ENCODE measurements at regions not wholly inside any gene's neighbourhood (a gene's known extent, or its start where the extent isn't known, plus 50 kb on each side); places are given as distances from the start of the nearest gene placed in this dataset.
"Not testable (repeated sequence)": the region's sequence is repeated elsewhere in the genome, so short reads cannot be mapped to it uniquely, and the experiment has no call there.

DNA sequence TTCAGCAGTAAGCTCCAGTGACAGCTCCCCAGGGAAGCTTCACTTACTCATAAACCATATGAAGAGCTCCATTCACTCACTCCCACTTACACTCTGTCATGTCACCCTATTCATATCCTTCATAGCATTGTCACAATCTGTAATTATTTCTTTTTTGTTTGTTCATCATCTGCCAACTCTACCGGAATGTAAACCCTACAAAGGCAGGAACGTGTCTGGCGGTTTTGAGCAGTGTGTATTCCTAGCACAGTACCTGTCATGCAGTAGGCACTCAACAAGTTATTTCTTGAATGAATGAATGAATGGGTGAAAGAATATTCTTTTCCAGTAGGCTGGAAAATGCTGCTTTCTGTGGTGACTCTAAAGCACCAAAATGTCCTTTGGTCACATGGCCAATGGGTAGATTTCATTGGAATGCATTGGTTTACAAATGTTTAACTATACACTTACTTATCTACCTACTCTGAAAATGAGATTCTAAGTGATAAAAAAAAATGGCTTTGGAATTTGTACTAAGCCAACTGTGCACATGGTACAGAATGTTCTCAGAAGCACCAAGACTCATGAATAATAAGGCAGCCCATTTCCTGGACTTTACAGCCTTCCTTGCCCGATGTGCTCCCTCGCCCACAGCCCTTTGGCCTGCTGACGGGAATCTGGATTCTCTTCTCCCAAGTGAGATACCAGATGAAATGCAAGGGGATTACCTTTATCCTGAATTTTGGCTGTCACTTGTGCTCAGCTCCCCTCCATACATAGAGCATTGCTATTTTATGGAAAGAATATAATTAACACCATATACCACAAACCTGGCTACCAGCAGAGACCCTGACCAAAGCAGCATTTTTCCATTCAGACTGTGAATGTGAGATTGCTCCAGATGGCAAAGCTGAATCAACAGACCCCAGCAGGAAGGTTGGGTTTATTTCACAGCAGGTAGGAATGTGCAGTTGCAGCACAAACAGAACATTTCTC is 273.3 kb downstream of the ALDH8A1 start:
- no peak for DNase-seq (ENCODE audit: low read depth in 1 of 2, low spot score in 1 of 2)

DNA sequence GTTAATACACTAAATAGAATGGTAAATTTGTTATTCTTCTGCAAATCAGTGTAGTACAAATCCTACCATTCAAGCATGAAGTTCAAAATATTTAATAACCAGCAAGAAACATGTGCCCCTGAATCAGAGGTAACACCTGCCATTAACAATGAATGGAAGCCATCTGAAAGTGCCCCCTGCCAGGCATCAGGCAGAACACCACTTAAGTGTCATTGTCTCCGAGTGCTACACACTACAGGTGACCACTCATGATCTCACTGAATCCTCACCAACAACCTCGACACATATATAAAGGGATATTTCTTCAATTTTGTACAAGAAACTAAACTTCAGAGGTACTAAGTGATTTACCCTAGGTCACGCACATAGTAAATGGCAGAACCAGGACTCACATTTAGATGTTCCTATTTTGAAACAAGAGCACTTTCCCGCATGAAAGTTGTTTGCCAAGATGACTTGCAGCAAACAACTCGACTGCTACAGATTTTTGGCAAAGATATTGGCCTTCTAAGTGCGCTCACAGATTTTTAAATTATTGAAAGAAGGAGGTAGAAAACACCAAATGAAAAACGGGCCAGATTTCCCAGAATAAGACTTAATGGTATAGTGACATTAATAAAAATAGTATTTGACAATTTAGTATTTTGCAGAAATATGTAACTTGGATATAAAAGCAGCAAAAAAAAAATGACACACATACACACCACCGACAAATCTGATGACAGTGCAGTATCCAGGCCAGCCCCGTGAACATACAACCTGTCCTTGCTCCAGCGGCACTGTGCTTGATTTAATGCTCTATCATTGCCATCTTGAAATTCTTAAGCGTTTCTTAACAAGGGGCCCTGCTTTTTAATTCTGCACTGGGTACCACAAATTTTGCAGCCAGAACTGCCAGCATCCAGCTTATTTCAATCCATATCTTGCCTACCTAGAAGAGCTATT is 274.5 kb downstream of the ALDH8A1 start:
- no peak for DNase-seq (ENCODE audit: low read depth in 1 of 2, low spot score in 1 of 2)

DNA sequence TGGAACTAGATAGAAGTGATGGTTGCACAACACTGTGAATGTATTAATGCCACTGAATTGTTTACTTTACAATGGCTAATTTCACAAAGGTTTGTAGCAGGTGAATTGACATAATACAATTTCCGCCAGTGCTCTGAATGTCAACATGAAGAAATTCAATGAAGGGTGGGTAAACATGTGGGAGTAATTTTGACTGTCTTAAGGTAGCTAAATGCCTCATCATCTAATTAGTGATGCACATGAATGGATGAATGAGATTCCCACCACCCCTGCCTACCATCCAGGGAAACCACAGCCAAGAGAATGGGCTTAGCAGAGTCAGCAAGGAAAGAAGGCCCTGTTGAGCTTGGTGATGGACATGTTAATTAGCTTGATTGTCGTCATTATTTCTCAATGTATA is 275.3 kb downstream of the ALDH8A1 start:
- DNase-seq (ENCODE audit: low read depth in 1 of 2, low spot score in 1 of 2), result no peak

DNA sequence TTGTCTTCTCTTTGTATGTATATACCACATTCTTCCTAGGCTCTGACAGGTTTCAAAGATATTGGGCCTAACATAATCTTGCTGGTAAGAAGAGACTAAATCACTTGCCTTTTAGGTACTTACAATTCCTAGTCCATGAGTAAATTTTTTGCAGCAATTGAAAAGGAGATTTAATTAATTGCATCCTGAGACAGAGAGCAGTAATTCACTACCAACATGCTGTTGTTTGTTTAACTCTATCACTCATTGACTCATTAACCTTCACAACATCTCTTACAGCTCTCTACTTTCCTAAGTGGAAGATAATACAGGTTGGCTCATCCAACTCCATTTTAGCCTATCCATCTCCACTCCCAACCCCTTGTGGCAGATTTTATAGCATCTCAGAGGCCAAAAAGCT is 280.4 kb downstream of the ALDH8A1 start:
- no peak for DNase-seq (ENCODE audit: low read depth in 1 of 2, low spot score in 1 of 2)

DNA sequence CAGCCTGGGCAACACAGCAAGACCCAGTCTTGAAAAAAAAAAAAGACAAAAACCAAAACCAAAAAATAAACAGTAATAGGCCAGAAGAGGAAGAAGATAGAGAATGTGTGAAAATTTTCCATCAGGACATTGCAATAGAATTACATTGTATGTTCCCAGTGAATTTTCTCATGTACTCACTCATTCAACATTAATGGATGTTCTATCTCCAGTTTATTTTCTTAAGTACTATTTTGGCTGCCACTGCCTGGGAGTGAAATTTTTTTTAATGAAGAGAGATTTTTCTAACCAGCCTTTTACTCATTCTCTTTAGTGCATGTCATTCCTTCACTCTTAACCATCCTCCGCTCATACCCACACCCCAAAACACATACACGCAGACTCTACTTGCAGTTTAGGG is 282.8 kb downstream of the ALDH8A1 start:
- no peak for DNase-seq (ENCODE audit: low read depth in 1 of 2, low spot score in 1 of 2)

DNA sequence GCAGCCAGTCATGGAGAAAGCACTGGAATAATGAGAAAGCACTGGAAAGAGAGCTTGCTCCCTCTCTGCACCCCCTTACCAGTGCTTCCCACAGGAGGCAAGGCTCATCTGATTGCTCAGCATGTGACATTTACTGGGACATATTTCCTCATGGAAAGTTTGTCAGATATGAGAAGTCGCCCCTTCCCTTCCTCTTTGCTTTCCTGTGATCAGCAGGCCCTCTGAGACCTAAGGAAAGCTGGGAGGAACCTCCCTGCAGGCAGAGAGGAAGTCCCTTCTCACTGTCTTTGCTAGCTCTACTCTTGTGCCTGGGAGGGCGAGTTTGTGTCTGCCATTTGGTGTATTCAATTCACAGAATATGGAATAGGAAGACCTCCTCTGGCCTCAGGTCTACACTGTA is 283.8 kb downstream of the ALDH8A1 start:
- DNase-seq (ENCODE audit: low read depth in 1 of 2, low spot score in 1 of 2), result no peak

DNA sequence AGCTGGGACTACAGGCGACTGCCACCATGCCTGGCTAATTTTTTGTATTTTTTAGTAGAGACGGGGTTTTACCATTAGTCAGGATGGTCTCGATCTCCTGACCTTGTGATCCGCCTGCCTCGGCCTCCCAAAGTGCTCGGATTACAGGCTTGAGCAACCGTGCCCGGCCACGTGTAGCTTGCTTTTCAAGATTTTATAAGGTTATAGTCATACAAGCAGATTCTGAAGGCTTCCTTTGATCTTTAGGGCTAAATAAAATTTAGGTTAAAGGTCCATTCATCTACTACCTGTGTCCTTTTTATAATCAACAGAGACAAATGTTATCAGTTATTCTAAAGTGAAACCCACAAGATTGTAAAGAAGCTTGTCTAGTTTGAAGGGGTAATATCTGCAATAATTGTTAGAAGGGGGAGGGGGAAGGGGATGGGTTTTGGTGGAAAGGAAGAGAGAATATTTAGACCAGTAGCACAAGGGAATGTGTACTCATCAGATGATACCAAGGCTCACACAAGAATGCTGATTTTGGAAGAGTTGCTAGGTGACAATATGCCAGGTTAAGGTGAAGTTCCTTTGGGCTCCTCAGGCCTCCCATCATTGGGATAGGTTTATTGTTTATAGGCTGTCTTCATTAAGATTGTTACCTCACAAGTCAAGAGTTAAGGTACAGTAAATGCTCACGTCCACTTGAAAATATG is 284.7 kb downstream of the ALDH8A1 start:
- no peak for DNase-seq (ENCODE audit: low read depth in 1 of 2, low spot score in 1 of 2)

DNA sequence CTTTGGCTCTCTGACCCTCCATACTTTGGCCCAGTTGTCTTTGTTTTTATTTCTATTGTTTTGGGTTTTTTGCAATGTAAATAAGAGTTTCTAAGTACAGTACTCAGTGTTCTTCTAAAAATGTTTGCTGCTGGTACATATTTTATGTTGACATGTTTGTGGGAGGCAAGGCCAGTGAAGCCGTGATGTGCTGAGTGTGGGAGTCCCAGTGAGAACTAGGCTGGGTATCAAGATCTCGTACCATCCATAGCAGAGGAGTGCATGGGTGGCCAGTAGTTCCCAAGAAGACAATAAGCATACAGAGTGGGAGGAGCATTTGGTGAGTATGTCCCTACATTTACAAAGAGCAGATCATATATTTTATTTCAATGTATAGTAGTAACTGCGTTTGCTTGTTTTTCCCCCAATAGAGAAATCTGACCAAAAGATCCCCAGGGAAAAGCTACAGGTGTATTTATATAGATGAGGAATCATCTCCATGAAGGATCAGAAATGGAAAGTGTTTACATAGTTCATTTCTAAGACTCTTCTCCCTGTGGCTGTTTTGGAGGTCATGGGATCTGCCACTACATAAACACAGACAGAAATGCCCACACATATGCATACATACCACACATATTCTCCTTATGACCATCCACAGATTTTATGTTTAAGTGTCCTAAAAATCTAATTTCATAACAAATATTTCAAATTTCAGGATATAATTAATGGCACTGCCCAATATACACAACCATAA is 285.9 kb downstream of the ALDH8A1 start:
- DNase-seq (ENCODE audit: low read depth in 1 of 2, low spot score in 1 of 2), result no peak

DNA sequence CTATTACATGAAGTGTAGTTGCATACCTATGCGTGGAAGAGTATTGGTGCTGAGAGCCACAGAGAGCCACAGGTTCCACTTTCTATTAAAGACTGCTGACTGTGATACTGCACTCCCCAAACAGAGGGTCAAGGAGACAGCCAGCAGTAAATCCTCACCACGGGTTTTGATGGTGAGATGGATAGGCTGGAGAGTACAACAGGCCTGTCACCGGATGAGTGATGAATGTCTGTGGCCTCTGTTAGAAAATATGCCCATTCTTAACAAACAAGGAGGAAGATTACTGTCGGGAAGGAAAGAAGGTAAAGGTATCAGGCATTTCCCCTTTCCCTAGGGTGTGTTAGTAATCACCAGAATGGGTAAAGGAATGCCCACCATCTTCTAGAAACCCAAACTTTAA is 286.5 kb downstream of the ALDH8A1 start:
- no peak for DNase-seq (ENCODE audit: low read depth in 1 of 2, low spot score in 1 of 2)

DNA sequence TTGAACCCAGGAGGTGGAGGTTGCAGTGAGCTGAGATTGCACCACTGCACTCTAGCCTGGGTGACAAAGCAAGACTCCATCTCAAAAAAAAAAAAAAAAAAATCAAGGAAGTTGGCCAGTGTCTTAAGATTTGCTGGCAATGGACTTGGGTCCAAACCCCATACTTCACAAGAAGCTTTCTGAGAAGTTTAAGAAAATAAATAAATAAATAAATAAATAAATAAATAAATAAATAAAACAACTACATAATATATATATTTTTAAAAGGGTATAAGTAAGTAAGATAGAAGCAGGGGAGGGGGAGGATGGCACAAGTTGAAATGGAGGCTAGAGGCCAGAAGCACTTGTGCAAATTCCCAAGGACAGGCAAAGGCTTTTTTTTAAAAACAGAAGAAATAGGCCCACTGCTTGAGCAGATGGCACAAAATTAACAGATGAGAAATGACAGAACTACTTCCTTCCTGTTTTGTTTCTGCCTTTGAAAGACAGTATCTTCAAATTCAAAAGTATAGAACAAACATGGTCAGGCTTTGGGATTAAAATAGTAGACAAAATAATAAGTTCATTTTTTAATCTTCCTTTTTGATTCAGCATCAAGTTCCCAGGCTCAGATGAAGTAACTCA is 287.7 kb downstream of the ALDH8A1 start:
- DNase-seq (ENCODE audit: low read depth in 1 of 2, low spot score in 1 of 2), result no peak

DNA sequence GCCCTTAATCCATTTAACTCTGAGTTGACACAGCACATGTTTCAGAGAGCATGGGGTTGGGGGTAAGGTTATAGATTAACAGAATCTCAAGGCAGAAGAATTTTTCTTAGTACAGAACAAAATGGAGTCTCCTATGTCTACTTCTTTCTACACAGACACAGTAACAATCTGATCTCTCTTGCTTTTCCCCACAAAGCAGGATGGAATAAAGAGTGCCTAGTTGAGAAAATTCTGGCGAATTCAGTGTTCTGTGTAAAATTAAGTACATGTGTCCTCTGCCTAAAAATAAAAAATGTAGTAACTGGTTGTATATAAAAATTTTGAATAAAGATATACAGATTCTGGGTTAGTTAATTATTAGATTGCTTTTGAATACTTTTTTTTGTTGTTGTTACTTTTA is 290.0 kb downstream of the ALDH8A1 start:
- DNase-seq (ENCODE audit: low read depth in 1 of 2, low spot score in 1 of 2), result not testable (repeated sequence)

DNA sequence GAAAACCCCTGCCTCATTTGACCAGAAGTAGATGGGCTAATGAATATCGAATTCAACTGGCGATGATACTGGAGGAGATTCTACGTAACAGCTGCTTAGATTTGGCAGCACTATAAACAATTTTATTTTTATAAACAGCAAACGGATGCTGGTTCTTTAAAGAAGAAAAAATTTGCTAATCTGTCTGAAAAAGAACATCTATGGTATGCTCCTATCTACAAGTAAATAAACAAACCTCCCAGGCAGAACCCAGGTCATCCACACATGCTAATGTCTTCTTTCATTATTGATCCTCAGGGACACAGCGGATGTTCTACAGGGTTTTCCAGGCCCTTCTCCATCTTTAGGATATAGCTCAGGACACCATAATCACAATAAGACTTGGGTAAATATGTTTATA is 291.3 kb downstream of the ALDH8A1 start:
- DNase-seq (ENCODE audit: low read depth in 1 of 2, low spot score in 1 of 2), result no peak

DNA sequence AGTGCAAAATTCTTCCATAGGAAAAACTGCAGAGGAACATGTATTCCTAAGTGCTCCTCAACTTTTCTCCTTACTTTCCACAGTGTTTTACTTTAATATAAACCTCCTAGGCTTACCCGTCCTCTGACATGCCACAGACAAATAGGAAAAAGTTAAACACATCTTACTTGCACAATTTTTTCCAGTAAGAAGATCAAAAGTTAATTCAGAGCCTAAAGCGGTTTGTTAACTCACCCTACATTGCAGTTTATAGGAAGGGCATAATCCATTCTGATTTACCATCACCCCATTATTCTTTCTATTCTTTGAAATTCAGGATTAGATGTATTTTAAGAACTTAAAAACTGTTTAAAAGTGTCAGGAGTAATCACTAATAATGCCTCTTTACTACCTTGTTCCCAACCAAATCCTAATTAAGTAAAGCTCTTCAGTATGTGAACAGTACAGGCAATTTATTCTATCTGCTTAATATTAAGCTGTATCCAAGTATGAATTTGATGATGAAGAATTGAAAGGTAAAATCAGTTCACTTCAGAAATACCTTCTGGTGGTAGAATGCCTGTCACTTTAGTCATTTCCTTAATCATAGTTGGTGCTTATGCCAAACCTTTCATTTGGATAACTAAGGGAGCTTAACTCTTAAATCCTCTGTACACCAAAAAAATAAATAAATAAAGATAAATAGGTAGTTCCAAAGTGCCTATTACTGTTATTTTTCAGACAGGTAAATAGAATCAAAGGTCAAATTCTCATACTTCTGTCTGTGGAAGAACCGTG is 292.0 kb downstream of the ALDH8A1 start:
- DNase-seq (ENCODE audit: low read depth in 1 of 2, low spot score in 1 of 2), result no peak

DNA sequence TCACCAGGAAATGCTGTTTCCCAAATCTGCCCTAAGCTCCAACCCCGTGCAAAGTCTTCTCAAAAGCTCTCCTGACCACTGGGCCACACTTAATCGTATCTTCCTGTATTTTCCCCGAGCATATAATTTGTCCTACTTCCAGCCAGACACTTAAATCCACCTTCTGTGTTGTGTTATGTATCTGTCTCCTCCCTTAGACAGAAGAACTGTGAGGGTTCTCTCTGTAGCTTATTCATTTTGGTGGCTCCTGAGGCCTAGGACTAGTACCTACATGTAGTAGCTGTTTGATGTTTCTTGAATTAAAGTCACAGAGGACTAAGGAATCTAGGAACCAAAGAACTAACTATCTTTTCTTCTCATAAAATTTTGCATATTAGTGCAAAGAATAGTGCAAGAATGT is 292.6 kb downstream of the ALDH8A1 start:
- DNase-seq (ENCODE audit: low read depth in 1 of 2, low spot score in 1 of 2), result no peak

DNA sequence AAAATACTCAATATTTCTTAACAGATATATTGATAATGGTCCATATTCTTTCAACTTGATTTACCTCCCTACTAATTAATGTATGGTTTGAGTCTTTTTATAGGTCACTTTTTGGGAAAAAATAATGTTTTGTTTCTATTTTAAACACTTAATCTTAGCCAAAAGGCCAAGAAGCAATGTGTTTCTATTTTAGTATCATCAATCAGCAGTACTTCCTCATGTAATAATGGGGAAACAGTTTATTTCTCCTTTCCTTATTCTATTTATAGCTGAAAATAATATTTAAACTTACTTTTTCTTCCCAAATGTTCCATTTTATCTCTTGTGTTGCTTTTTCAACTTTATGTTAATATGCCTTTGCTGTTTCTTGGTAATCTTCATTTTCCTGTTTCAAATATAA is 295.1 kb downstream of the ALDH8A1 start:
- no peak for DNase-seq (ENCODE audit: low read depth in 1 of 2, low spot score in 1 of 2)

DNA sequence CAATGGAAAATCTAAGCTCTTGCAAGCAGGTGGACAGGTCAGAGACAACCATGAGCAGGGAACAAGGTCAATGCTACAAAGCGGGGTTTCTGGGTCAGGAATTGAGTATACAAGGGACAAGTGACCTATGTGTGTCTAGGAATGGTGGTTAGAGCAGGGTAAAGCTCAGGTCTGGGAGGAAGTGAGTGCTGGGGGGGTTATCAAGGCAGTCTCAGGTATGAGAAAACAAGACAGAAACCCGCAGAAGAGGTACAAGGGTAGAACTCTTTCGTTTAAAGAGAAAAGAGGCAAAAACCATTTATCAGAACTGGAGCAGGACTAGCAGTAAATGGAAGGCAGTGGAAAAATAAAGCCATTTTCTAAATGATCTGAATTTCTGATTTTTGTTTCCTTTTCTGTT is 298.4 kb downstream of the ALDH8A1 start:
- DNase-seq (ENCODE audit: low read depth in 1 of 2, low spot score in 1 of 2), result no peak

DNA sequence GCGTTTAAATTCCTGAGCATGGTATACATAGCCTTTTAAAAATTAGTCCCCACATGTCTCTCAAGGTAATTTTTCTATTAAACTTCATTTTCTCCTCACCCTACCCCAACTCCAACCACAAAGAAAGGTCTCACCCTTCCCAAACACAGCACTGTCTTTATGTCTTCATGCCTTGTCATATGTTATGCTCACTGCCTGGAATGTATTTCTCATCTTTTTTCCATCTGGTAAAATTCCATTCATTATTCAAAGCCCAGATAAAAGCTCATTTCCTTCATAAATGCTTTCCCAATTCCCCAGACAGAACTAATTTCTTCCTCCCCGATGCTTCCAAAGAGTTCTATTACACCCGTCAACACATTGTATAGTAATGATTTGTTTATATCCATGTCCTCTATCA is 302.0 kb downstream of the ALDH8A1 start:
- no peak for DNase-seq (ENCODE audit: low read depth in 1 of 2, low spot score in 1 of 2)

DNA sequence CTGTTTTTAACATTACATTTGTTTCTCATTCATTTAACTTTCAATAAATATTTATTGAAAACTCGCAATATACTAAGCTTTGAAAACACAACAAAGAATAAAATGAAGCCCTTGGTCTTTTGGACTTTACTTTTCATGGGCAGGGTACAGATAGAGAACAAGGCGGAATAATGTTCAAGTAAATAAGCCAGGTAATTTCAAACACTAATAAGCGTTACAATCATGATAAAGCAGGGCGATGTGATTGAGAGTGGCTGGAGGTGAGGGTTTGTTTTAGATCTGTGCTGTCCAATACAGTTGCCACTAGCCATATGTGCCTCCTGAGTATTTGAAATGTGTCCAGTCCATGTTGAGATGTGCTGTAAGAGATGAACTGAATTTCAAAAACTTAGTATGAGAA is 307.1 kb downstream of the ALDH8A1 start:
- DNase-seq (ENCODE audit: low read depth in 1 of 2, low spot score in 1 of 2), result no peak

DNA sequence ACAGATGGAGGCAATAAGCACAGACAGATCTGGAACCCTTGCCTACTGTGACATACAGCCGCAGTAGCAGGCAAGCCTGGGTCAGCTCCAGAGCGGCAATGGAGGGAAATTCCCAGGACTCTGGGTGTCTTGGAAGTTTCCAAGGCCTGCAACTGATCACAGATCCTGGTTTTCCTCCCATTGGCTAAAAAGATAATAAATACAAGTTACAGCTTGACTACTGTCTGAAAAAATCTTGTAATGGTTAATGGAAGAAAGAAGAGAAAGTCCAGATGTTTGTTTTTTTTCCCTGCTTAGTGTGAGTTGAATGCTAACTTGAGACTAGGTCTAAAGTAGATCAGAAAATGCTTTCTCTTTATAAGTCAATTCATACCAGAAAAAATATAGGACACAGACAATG is 307.6 kb downstream of the ALDH8A1 start:
- DNase-seq (ENCODE audit: low read depth in 1 of 2, low spot score in 1 of 2), result no peak
